ENCODE measurements at regions not wholly inside any gene's neighbourhood (a gene's known extent, or its start where the extent isn't known, plus 50 kb on each side); places are given as distances from the start of the nearest gene placed in this dataset.

DNA sequence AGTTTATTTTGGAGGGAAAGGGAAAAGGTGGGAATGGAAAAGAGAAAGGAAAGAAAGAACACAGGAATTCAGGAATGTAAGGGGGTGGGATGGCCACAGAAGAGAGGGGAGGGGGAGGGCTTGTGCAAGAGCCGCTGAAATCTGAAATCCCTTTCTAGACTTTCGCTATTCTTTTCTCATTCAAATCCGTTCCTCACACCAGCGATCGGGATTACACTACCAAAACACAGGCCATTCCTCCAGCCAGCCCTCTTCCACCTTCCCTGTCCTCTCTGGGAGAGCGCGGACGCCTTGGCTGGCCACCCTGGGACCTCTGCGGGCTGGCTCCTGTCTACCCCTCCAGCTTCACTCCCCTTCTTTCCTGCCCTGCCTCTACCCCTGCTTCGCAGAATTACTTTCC is 102.3 kb downstream of the CDCA7 start:
- peaks cover 3% of the 10 kb centered on the region for H3K4me1 Mint-ChIP-seq
- H3K9me3 ChIP-seq (ENCODE audit: control insufficient read depth, low read length) = no peaks in the 10 kb centered on the region
- H3K4me3 ChIP-seq (ENCODE audit: low read length) = no peak overlapping the region
- H3K4me1 ChIP-seq (ENCODE audit: control insufficient read depth, insufficient read depth, low read length) = no peaks in the 10 kb centered on the region
- H3K27me3 ChIP-seq (ENCODE audit: control insufficient read depth, insufficient read depth, low read length, poor library complexity, severe bottlenecking) = no peaks in the 10 kb centered on the region
- no peaks in the 10 kb centered on the region for H3K36me3 Mint-ChIP-seq (ENCODE audit: low read depth)
- H3K27ac ChIP-seq (ENCODE audit: low read depth, low read length) = peak overlapping the region; percentile 83
- peak; percentile 58 for DNase-seq
- WGBS, 2 experiments (ENCODE audit: insufficient coverage in 1 of 2, insufficient read length in 1 of 2) = 84 to 91% methylated on average over 5 to 10 of the region's 10 CpGs
- TF ChIP-seq, protein P1, sequence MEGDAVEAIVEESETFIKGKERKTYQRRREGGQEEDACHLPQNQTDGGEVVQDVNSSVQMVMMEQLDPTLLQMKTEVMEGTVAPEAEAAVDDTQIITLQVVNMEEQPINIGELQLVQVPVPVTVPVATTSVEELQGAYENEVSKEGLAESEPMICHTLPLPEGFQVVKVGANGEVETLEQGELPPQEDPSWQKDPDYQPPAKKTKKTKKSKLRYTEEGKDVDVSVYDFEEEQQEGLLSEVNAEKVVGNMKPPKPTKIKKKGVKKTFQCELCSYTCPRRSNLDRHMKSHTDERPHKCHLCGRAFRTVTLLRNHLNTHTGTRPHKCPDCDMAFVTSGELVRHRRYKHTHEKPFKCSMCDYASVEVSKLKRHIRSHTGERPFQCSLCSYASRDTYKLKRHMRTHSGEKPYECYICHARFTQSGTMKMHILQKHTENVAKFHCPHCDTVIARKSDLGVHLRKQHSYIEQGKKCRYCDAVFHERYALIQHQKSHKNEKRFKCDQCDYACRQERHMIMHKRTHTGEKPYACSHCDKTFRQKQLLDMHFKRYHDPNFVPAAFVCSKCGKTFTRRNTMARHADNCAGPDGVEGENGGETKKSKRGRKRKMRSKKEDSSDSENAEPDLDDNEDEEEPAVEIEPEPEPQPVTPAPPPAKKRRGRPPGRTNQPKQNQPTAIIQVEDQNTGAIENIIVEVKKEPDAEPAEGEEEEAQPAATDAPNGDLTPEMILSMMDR (conservative IDR thresholded peaks at IDR 0.05) = no peak
- H3K36me3 ChIP-seq (ENCODE audit: control insufficient read depth, insufficient read depth, low read length) = no peaks in the 10 kb centered on the region
- H3K9me3 Mint-ChIP-seq = no peaks in the 10 kb centered on the region
- no peak overlapping the region for H3K4me3 Mint-ChIP-seq
- no peak overlapping the region for H3K9ac ChIP-seq (ENCODE audit: extremely low read depth, low read length, poor library complexity, severe bottlenecking)
- H3K27me3 Mint-ChIP-seq (ENCODE audit: insufficient read depth) = peaks cover 10% of the 10 kb centered on the region
- no peak overlapping the region for H3K27ac Mint-ChIP-seq

- Mint-ChIP-seq H3K9me3 (no peaks in the 10 kb centered on the region), H3K4me1 (peaks cover 3% of the 10 kb centered on the region), H3K27me3 (ENCODE audit: insufficient read depth) (peaks cover 10% of the 10 kb centered on the region), H3K27ac (no peak overlapping the region), H3K4me3 (no peak overlapping the region), H3K36me3 (ENCODE audit: low read depth) (no peaks in the 10 kb centered on the region)
- Histone ChIP-seq H3K36me3 (ENCODE audit: control insufficient read depth, insufficient read depth, low read length) (no peaks in the 10 kb centered on the region), H3K4me3 (ENCODE audit: low read length) (no peak overlapping the region), H3K27ac (ENCODE audit: low read depth, low read length) (peak overlapping the region; percentile 83), H3K9me3 (ENCODE audit: control insufficient read depth, low read length) (no peaks in the 10 kb centered on the region), H3K27me3 (ENCODE audit: control insufficient read depth, insufficient read depth, low read length, poor library complexity, severe bottlenecking) (no peaks in the 10 kb centered on the region), H3K9ac (ENCODE audit: extremely low read depth, low read length, poor library complexity, severe bottlenecking) (no peak overlapping the region), H3K4me1 (ENCODE audit: control insufficient read depth, insufficient read depth, low read length) (no peaks in the 10 kb centered on the region)
- DNase-seq = no peak
- WGBS, 2 experiments (ENCODE audit: insufficient coverage in 1 of 2, insufficient read length in 1 of 2) = 60 to 81% methylated on average over 4 to 7 of the region's 7 CpGs
- TF ChIP-seq, protein P1 (conservative IDR thresholded peaks at IDR 0.05) = no peak
Measured at GRCh38 chr2:173457366-173457765, 102.7 kb downstream of the CDCA7 start.

- TF ChIP-seq, protein P1 (conservative IDR thresholded peaks at IDR 0.05) = no peak
- peaks cover 8% of the 10 kb centered on the region for H3K27me3 Mint-ChIP-seq (ENCODE audit: insufficient read depth)
- no peaks in the 10 kb centered on the region for H3K4me1 ChIP-seq (ENCODE audit: control insufficient read depth, insufficient read depth, low read length)
- no peak overlapping the region for H3K4me3 ChIP-seq (ENCODE audit: low read length)
- H3K4me3 Mint-ChIP-seq = no peak overlapping the region
- no peaks in the 10 kb centered on the region for H3K9me3 Mint-ChIP-seq
- no peaks in the 10 kb centered on the region for H3K36me3 Mint-ChIP-seq (ENCODE audit: low read depth)
- no peaks in the 10 kb centered on the region for H3K27me3 ChIP-seq (ENCODE audit: control insufficient read depth, insufficient read depth, low read length, poor library complexity, severe bottlenecking)
- H3K9me3 ChIP-seq (ENCODE audit: control insufficient read depth, low read length) = no peaks in the 10 kb centered on the region
- no peak overlapping the region for H3K27ac Mint-ChIP-seq
- DNase-seq = no peak
- H3K36me3 ChIP-seq (ENCODE audit: control insufficient read depth, insufficient read depth, low read length) = no peaks in the 10 kb centered on the region
- WGBS, 2 experiments (ENCODE audit: insufficient coverage in 1 of 2, insufficient read length in 1 of 2) = 64 to 87% methylated on average over 6 to 8 of the region's 8 CpGs
- no peak overlapping the region for H3K9ac ChIP-seq (ENCODE audit: extremely low read depth, low read length, poor library complexity, severe bottlenecking)
- peaks cover 3% of the 10 kb centered on the region for H3K4me1 Mint-ChIP-seq
- H3K27ac ChIP-seq (ENCODE audit: low read depth, low read length) = peak overlapping the region; percentile 38
Measured at GRCh38 chr2:173458991-173459780, 104.5 kb downstream of the CDCA7 start.
